ENCODE measurements at regions not wholly inside any gene's neighbourhood (a gene's known extent, or its start where the extent isn't known, plus 50 kb on each side); places are given as distances from the start of the nearest gene placed in this dataset.

DNA sequence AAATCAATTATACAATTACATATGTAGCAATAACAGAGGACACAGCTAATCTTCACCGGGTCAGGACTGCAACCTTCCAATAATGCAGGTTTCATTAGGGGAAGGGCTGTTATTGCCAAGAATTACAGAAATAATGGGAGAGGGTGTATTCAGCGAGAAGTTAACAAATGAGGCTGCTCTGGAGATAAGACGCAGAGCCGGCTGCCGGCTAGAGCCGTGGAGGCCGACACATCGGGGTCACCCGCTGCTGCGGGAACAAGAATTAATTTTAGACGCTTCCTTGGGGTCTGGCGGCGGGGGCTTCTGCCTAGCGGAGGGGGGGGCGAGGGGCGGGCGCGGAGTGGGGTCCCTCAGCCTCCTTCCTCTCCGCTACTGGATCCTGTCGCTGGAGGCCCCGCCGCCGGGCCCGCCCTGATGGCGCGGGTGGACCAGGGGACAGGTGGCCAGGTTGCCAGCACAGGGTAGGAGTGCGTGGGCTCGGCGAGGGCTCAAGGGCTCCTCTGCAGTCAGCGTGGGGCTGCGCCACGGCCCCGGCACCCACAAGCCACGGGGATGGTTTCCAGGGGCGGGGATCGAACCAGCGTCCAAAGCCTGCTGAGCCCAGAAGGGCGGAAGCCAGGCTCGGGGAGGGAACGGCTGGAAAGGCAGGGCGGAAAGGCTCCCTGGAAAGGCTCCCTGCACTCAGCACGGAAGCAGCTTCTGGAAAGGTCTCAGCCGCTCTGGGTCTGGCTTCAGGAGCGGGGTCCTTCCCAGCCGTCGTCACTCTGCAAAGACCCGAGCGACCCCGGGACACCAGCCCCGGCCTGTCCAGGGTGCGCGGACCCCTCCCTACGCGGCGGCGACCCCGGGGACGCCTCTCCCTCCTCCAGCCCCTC lies 113.8 kb upstream of the NKX1-1 start:
- peaks cover 15% of the 10 kb centered on the region for H3K9me3 Mint-ChIP-seq
- no peaks in the 10 kb centered on the region for H3K36me3 Mint-ChIP-seq (ENCODE audit: low read depth)
- H3K27me3 Mint-ChIP-seq (ENCODE audit: low read depth), result peaks cover 40% of the 10 kb centered on the region
- no peak overlapping the region for H3K27ac Mint-ChIP-seq
- H3K4me1 Mint-ChIP-seq, result peaks cover 4% of the 10 kb centered on the region
- peak overlapping the region in 2 of 3 experiments; percentile 37 to 51 for H3K4me3 Mint-ChIP-seq
- TF ChIP-seq, protein P1, sequence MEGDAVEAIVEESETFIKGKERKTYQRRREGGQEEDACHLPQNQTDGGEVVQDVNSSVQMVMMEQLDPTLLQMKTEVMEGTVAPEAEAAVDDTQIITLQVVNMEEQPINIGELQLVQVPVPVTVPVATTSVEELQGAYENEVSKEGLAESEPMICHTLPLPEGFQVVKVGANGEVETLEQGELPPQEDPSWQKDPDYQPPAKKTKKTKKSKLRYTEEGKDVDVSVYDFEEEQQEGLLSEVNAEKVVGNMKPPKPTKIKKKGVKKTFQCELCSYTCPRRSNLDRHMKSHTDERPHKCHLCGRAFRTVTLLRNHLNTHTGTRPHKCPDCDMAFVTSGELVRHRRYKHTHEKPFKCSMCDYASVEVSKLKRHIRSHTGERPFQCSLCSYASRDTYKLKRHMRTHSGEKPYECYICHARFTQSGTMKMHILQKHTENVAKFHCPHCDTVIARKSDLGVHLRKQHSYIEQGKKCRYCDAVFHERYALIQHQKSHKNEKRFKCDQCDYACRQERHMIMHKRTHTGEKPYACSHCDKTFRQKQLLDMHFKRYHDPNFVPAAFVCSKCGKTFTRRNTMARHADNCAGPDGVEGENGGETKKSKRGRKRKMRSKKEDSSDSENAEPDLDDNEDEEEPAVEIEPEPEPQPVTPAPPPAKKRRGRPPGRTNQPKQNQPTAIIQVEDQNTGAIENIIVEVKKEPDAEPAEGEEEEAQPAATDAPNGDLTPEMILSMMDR (IDR thresholded peaks at IDR 0.05; ENCODE audit: unreplicated experiment in 3 of 3), result no peak

DNA sequence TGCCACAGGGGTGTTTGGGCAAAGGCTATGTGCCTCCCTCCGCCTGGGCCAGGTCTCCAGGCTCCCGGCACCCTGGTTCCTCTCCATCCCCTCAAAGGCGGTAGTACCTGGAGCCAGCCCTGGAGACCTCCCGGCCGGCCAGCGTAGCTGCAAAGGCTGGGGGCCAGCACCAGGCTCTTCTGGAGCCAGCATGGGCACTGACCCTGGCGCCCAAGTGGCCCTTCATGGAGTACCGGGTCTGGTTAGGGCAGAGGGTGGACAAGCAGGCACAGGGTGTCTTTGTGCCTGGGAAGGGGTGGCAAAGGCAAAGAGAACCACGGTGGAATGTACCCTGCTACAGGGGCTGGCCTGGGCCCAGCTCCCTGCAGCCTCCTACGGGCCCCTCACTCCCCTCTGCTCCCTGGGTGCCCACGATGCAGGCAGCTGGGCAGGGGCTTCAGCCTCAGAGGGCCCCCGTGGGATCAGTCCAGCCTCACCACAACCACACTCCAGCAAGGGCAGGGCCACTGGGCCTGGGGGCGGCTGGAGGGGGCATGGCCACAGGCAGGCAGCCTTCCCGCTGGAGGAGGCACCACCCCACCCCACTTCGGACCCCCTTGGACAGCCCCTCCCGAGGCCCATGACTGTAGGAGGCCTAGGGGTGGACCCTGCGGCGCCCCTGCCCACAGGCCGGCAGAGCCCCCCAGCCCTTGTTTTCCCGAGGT lies 112.9 kb upstream of the NKX1-1 start:
- Mint-ChIP-seq H3K9me3 (peaks cover 11% of the 10 kb centered on the region), H3K27me3 (ENCODE audit: low read depth) (peaks cover 31% of the 10 kb centered on the region)

DNA sequence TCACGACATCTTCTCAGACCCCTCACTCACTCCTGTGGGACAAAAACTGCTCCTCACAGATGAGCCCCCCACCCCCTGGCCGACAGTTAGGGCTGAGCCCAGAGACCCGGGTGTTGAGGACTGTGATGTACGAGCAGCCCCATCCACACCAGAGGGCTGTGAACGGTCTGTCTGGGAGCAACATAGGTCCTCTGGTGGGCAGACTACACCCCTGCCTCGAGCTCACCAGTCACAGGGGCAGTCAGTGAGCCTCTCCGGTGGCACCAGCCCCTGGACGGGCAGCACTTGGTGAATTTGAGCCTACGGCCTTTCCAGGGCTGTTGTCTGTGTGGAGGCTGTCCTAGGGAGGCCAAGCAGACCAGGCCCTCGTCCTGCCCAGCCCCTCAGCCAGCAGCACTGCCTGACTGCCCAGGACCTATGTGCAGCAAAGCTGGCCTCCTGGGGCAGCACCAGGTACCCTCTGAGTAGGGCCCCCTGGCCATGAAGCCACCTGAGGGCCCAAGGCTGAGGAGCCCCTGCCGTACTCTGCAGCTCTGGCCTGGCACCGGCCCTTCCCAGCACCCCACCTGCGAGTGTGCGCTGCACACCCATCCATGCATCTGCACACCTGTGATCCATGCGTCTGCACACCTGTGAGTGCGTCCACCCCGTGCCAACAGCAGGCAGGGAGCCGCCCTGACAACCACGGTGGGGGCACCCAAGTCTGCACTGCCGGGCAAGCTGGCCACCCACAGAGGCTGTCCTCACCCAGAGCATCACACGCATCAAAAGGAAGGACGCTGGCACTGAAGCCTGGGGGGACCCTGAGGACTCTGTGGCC lies 111.6 kb upstream of the NKX1-1 start:
- Mint-ChIP-seq H3K27ac (no peak overlapping the region), H3K4me3 (no peak overlapping the region)

More for the DNA sequence above, 112.9 kb upstream of the NKX1-1 start:
- no peaks in the 10 kb centered on the region for H3K36me3 Mint-ChIP-seq (ENCODE audit: low read depth)
- no peak overlapping the region for H3K27ac Mint-ChIP-seq
- peaks cover 4% of the 10 kb centered on the region for H3K4me1 Mint-ChIP-seq
- H3K4me3 Mint-ChIP-seq, result no peak overlapping the region
- TF ChIP-seq, protein P1 (IDR thresholded peaks at IDR 0.05; ENCODE audit: unreplicated experiment in 3 of 3), result no peak

DNA sequence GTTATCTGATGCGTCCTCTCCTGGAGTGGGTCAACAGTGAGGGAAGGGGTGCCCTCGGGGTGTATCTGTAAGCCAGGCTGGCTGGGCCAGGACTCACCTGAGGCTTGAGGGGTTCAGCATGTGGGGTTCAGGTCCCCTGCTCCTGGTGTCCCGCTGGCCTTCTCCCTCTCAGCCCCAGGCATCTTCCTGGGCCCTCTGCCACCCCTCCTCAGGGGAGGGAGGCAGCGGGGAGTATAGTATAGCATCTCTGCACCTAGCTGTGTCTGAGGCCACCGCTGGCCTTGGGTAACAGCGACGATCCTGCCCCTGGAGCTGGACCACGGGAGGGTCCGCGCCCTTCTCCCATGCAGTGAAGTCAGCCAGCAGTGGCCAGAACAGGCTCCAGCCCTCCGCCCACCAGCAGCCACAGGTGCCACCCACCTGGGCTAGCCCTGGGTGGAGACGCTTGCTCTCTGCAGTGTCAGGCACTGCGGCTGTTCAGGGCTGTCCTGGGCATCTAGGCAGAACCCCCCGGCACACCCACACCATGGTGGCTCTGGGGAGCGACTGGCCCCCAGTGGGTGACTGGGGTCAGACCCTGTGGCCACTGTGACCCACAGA lies 110.7 kb upstream of the NKX1-1 start:
- H3K27me3 Mint-ChIP-seq (ENCODE audit: low read depth), result peaks cover 10% of the 10 kb centered on the region
- no peak overlapping the region for H3K27ac Mint-ChIP-seq
- H3K9me3 Mint-ChIP-seq, result peaks cover 2% of the 10 kb centered on the region
- TF ChIP-seq, protein P1 (IDR thresholded peaks at IDR 0.05; ENCODE audit: unreplicated experiment in 3 of 3), result no peak
- no peaks in the 10 kb centered on the region for H3K36me3 Mint-ChIP-seq (ENCODE audit: low read depth)
- H3K4me3 Mint-ChIP-seq, result no peak overlapping the region
- peaks cover 4% of the 10 kb centered on the region for H3K4me1 Mint-ChIP-seq

More for the DNA sequence above, 111.6 kb upstream of the NKX1-1 start:
- Mint-ChIP-seq H3K27me3 (ENCODE audit: low read depth) (peaks cover 18% of the 10 kb centered on the region), H3K36me3 (ENCODE audit: low read depth) (no peaks in the 10 kb centered on the region), H3K4me1 (peaks cover 4% of the 10 kb centered on the region), H3K9me3 (peaks cover 2% of the 10 kb centered on the region)
- TF ChIP-seq, protein P1 (IDR thresholded peaks at IDR 0.05; ENCODE audit: unreplicated experiment in 3 of 3), result no peak

DNA sequence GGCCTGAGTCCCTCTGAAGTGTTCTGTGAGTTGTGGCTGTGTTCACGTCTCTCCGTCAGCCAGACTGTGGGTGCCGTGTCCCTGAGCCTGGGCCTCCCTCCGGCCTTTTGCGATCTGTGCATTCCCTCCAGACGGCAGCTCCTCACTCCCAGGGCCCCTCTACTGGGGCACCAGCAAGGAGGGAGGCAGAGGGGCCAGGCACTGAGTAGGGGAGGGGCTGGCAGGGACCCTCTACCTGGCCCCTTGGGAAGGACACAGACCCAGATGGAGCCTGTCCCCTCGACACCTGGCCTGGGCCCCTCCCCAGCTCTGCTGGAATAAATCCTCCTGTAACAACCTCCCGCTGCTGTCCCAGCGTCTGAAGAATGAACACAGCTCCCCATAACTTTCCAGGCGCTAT lies 110.0 kb upstream of the NKX1-1 start:
- Mint-ChIP-seq H3K4me1 (peaks cover 4% of the 10 kb centered on the region), H3K27me3 (ENCODE audit: low read depth) (peaks cover 5% of the 10 kb centered on the region), H3K36me3 (ENCODE audit: low read depth) (no peaks in the 10 kb centered on the region), H3K9me3 (peaks cover 2% of the 10 kb centered on the region), H3K4me3 (no peak overlapping the region), H3K27ac (no peak overlapping the region)
- TF ChIP-seq, protein P1 (IDR thresholded peaks at IDR 0.05; ENCODE audit: unreplicated experiment in 3 of 3), result no peak

Data from nephron (organoid).